ENCODE measurements at regions not wholly inside any gene's neighbourhood (a gene's known extent, or its start where the extent isn't known, plus 50 kb on each side); places are given as distances from the start of the nearest gene placed in this dataset.
A peak's percentile ranks its signal among the peaks of the same experiment; 100 is the strongest.

DNA sequence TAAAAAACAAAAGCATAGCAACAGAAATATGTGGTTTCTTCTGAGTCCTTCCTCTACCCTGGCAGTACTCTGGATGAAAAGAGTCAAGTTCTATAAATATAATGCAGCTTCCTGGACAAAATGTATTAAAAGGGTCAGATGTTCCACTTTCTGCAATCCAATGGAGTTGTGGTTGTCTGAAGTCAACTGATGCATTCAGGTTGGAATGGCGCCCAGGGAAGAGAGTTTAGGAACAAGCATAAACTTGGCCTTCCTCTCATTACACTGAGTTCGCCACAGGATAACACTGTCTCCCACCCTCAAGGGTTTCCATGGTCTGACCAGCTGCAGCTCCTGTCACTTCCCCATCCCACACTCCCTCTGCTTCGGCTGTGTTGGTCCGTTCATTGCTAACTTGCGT is 66.4 kb downstream of the PLEKHG1 start:
- Mint-ChIP-seq H3K9me3 (ENCODE audit: low read depth) (no peaks in the 10 kb centered on the region), H3K4me3 (ENCODE audit: unreplicated experiment) (no peak overlapping the region), H3K36me3 (ENCODE audit: low read depth) (no peaks in the 10 kb centered on the region), H3K4me1 (ENCODE audit: low read depth) (peaks cover 26% of the 10 kb centered on the region), H3K27ac (ENCODE audit: unreplicated experiment) (peak overlapping the region; percentile 80), H3K27me3 (ENCODE audit: low read depth) (no peaks in the 10 kb centered on the region)
- TF ChIP-seq, protein P1, sequence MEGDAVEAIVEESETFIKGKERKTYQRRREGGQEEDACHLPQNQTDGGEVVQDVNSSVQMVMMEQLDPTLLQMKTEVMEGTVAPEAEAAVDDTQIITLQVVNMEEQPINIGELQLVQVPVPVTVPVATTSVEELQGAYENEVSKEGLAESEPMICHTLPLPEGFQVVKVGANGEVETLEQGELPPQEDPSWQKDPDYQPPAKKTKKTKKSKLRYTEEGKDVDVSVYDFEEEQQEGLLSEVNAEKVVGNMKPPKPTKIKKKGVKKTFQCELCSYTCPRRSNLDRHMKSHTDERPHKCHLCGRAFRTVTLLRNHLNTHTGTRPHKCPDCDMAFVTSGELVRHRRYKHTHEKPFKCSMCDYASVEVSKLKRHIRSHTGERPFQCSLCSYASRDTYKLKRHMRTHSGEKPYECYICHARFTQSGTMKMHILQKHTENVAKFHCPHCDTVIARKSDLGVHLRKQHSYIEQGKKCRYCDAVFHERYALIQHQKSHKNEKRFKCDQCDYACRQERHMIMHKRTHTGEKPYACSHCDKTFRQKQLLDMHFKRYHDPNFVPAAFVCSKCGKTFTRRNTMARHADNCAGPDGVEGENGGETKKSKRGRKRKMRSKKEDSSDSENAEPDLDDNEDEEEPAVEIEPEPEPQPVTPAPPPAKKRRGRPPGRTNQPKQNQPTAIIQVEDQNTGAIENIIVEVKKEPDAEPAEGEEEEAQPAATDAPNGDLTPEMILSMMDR (IDR thresholded peaks at IDR 0.05), result no peak
- DNase-seq (ENCODE audit: low spot score), result no peak

DNA sequence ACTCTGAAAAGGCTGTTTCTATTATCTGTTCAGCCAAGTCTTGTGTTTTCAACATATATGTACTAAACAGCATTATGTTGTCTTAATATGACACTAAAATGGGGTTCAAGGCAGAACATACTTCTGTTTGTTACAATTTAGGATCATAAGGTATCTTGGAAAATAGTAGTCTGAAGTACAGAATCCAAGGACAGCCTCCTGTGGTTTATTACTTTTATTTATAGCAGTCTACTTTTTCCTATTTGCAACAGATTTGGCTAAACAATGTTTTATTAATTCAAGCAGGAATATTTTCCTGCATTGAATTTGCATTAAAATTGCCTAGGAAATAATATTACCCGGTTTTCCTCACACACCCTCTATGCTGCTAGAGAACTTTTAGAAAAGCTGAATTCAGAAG is 67.7 kb downstream of the PLEKHG1 start:
- Mint-ChIP-seq H3K36me3 (ENCODE audit: low read depth) (no peaks in the 10 kb centered on the region), H3K27ac (ENCODE audit: unreplicated experiment) (no peak overlapping the region), H3K4me1 (ENCODE audit: low read depth) (peaks cover 26% of the 10 kb centered on the region), H3K9me3 (ENCODE audit: low read depth) (no peaks in the 10 kb centered on the region), H3K27me3 (ENCODE audit: low read depth) (no peaks in the 10 kb centered on the region), H3K4me3 (ENCODE audit: unreplicated experiment) (no peak overlapping the region)
- TF ChIP-seq, protein P1 (IDR thresholded peaks at IDR 0.05), result no peak
- DNase-seq (ENCODE audit: low spot score), result no peak

DNA sequence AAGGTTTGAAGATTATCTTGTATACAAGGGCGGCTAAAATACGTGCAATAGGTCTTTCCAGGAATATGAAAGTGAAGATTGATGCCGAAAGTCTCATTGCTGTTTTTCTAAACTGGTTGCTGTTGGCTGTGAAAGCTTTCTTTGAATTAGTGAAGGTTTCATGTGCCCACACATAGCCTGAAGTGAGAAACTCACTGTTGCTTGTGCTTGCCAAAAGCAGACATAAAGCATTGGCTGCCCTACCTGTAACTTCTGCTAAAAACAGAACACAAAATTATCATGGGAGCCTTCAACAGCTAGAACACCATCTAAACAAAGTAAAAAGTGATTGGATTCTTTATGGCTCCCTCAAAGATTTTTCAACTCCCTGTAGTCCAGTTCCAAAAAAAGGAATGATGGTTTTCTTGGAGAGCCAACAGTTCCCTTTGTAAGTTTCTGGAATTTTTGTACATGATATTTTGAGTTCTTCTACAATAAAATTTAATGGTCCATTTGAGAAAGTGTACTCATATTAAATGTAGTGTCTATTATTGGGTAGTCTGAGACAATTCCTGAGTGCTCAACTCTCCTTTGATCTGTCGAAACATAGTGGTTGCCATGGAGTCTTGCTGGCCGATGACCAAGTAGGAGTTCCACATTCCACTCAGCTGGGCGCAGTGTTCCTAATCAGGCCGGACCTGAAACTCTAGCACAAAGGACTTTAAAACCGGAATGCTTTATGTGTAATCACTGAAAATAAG is 68.5 kb downstream of the PLEKHG1 start:
- H3K27ac Mint-ChIP-seq (ENCODE audit: unreplicated experiment), result peak overlapping the region; percentile 52
- H3K4me1 Mint-ChIP-seq (ENCODE audit: low read depth), result peaks cover 26% of the 10 kb centered on the region
- DNase-seq (ENCODE audit: low spot score), result no peak
- no peaks in the 10 kb centered on the region for H3K9me3 Mint-ChIP-seq (ENCODE audit: low read depth)
- TF ChIP-seq, protein P1 (IDR thresholded peaks at IDR 0.05), result peak; percentile 69
- H3K27me3 Mint-ChIP-seq (ENCODE audit: low read depth), result no peaks in the 10 kb centered on the region
- no peak overlapping the region for H3K4me3 Mint-ChIP-seq (ENCODE audit: unreplicated experiment)
- peaks cover under 1% of the 10 kb centered on the region for H3K36me3 Mint-ChIP-seq (ENCODE audit: low read depth)

DNA sequence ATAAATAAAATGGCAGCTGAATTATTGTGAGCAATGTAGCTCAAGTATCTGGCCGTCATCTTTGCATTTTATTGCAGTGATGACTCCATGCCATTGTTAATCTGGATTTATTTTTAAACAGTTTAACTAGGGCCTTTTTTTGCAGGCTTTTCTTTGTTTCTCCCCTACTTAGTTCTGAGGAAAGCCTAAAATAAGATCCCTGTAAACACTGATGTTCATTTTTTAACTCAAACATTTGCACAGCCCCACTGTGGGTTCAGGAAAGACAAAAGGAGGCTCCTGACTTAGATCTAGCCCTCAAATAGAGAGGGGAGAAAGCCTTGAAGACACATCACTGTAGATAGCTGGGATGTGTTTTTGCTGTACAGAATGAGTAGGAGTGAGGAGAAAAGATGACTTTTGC is 69.2 kb downstream of the PLEKHG1 start:
- TF ChIP-seq, protein P1 (IDR thresholded peaks at IDR 0.05), result no peak
- Mint-ChIP-seq H3K9me3 (ENCODE audit: low read depth) (no peaks in the 10 kb centered on the region), H3K36me3 (ENCODE audit: low read depth) (peaks cover 2% of the 10 kb centered on the region)

DNA sequence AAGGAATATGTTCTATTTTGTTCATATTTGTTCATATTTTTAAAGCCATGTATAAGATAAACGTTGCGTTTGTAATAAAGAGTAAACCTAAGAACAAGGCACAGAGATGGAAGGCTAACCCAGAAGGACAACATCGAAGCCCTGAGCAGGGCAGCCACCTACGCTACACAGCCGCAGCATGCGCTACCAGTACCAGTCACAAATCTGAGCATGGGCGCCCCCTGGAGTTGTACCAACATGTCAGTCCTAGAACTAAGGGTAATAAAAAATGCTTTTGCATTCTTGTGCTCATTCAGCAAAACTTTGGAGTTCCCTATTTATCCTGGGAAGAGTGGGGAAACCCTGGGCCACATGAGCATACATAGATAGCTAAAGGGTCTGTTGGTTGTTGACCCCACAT is 70.6 kb downstream of the PLEKHG1 start:
- H3K4me3 Mint-ChIP-seq (ENCODE audit: unreplicated experiment), result no peak overlapping the region
- TF ChIP-seq, protein P1 (IDR thresholded peaks at IDR 0.05), result peak; percentile 22
- peaks cover 2% of the 10 kb centered on the region for H3K36me3 Mint-ChIP-seq (ENCODE audit: low read depth)
- H3K4me1 Mint-ChIP-seq (ENCODE audit: low read depth), result peaks cover 26% of the 10 kb centered on the region
- no peak overlapping the region for H3K27ac Mint-ChIP-seq (ENCODE audit: unreplicated experiment)
- no peaks in the 10 kb centered on the region for H3K9me3 Mint-ChIP-seq (ENCODE audit: low read depth)
- DNase-seq (ENCODE audit: low spot score), result no peak
- no peaks in the 10 kb centered on the region for H3K27me3 Mint-ChIP-seq (ENCODE audit: low read depth)

More for the DNA sequence above, 69.2 kb downstream of the PLEKHG1 start:
- no peak for DNase-seq (ENCODE audit: low spot score)
- Mint-ChIP-seq H3K4me1 (ENCODE audit: low read depth) (peaks cover 26% of the 10 kb centered on the region), H3K27ac (ENCODE audit: unreplicated experiment) (peak overlapping the region; percentile 71), H3K27me3 (ENCODE audit: low read depth) (no peaks in the 10 kb centered on the region), H3K4me3 (ENCODE audit: unreplicated experiment) (no peak overlapping the region)
